BLaER1 (cell line): ENCODE measurements at regions not wholly inside any gene's neighbourhood (a gene's known extent, or its start where the extent isn't known, plus 50 kb on each side); places are given as distances from the start of the nearest gene placed in this dataset.

ENCODE experiments used
- H3K27ac ChIP-seq: shearing (Covaris generic); formaldehyde crosslinking; 2 replicates; pipeline ENCODE4 v1.8.1; 2022
- H3K27me3 ChIP-seq: shearing (Covaris generic); formaldehyde crosslinking; 2 replicates; pipeline ENCODE4 v1.8.1; 2022
- H3K36me3 ChIP-seq: shearing (Covaris generic); formaldehyde crosslinking; 2 replicates; pipeline ENCODE4 v1.8.1; 2022
- H3K4me1 ChIP-seq: shearing (Covaris generic); formaldehyde crosslinking; 2 replicates; pipeline ENCODE4 v1.8.1; 2022
- H3K4me2 ChIP-seq: shearing (Covaris generic); formaldehyde crosslinking; 2 replicates; pipeline ENCODE4 v1.8.1; 2022
- H3K4me3 ChIP-seq: shearing (Covaris generic); formaldehyde crosslinking; 2 replicates; pipeline ENCODE4 v1.8.1; 2022
- H3K9ac ChIP-seq: shearing (Covaris generic); formaldehyde crosslinking; 2 replicates; pipeline ENCODE4 v1.8.1; 2022
- H3K9me3 ChIP-seq: shearing (Covaris generic); formaldehyde crosslinking; 2 replicates; pipeline ENCODE4 v1.8.1; 2022
- H4K20me1 ChIP-seq: shearing (Covaris generic); formaldehyde crosslinking; 2 replicates; pipeline ENCODE4 v1.8.1; 2022
- Cebpa-rat ChIP-seq: shearing (Covaris generic); IDR thresholded peaks from 2 replicates; pipeline ENCODE4 v1.8.1; 2022

- H3K36me3 ChIP-seq = no peaks in the 10 kb centered on the region
- peak overlapping the region; percentile 36 for H3K4me2 ChIP-seq
- H3K27me3 ChIP-seq = no peaks in the 10 kb centered on the region
- no peak overlapping the region for H3K9ac ChIP-seq
- TF ChIP-seq Cebpa-rat = no peak
- no peaks in the 10 kb centered on the region for H3K9me3 ChIP-seq
- peaks cover 16% of the 10 kb centered on the region for H3K4me1 ChIP-seq
- no peaks in the 10 kb centered on the region for H4K20me1 ChIP-seq
- H3K4me3 ChIP-seq = no peak overlapping the region
- H3K27ac ChIP-seq = no peak overlapping the region
These were observed 88.6 kb upstream of the SPRED1 start for GRCh38 chr15:38164061-38164460.

- H3K9ac ChIP-seq = no peak overlapping the region
- peaks cover 21% of the 10 kb centered on the region for H3K4me1 ChIP-seq
- no peaks in the 10 kb centered on the region for H4K20me1 ChIP-seq
- H3K27me3 ChIP-seq = no peaks in the 10 kb centered on the region
- no peaks in the 10 kb centered on the region for H3K36me3 ChIP-seq
- H3K9me3 ChIP-seq = no peaks in the 10 kb centered on the region
- no peak overlapping the region for H3K4me3 ChIP-seq
- H3K27ac ChIP-seq = no peak overlapping the region
- TF ChIP-seq Cebpa-rat = no peak
- H3K4me2 ChIP-seq = peak overlapping the region; percentile 36
These were observed 88.1 kb upstream of the SPRED1 start for GRCh38 chr15:38164507-38164906.

- no peaks in the 10 kb centered on the region for H3K27me3 ChIP-seq
- no peak for TF ChIP-seq Cebpa-rat
- no peaks in the 10 kb centered on the region for H4K20me1 ChIP-seq
- H3K4me3 ChIP-seq = no peak overlapping the region
- H3K4me2 ChIP-seq = peak overlapping the region; percentile 35; the same call in 1 of the 2 replicates
- H3K9me3 ChIP-seq = peaks cover 11% of the 10 kb centered on the region; the same call in 1 of the 2 replicates
- H3K9ac ChIP-seq = no peak overlapping the region
- H3K27ac ChIP-seq = no peak overlapping the region
- H3K4me1 ChIP-seq = peaks cover 23% of the 10 kb centered on the region
- H3K36me3 ChIP-seq = no peaks in the 10 kb centered on the region
These were observed 84.1 kb upstream of the SPRED1 start for GRCh38 chr15:38168467-38169070.

GRCh38 chr15:38171973-38172372 lies 80.7 kb upstream of the SPRED1 start:
- Histone ChIP-seq H3K9me3 (peaks cover 11% of the 10 kb centered on the region; the same call in 1 of the 2 replicates), H4K20me1 (no peaks in the 10 kb centered on the region), H3K9ac (no peak overlapping the region), H3K27me3 (no peaks in the 10 kb centered on the region), H3K4me3 (no peak overlapping the region), H3K4me2 (no peak overlapping the region), H3K36me3 (no peaks in the 10 kb centered on the region), H3K27ac (no peak overlapping the region), H3K4me1 (peaks cover 13% of the 10 kb centered on the region)
- no peak for TF ChIP-seq Cebpa-rat

- Histone ChIP-seq H4K20me1 (no peaks in the 10 kb centered on the region), H3K9ac (no peak overlapping the region), H3K4me2 (no peak overlapping the region), H3K27me3 (no peaks in the 10 kb centered on the region), H3K27ac (no peak overlapping the region), H3K36me3 (no peaks in the 10 kb centered on the region), H3K4me1 (peaks cover 2% of the 10 kb centered on the region), H3K9me3 (peaks cover 11% of the 10 kb centered on the region; the same call in 1 of the 2 replicates), H3K4me3 (no peak overlapping the region)
- no peak for TF ChIP-seq Cebpa-rat
These were observed 77.9 kb upstream of the SPRED1 start for GRCh38 chr15:38174691-38175090.

GRCh38 chr15:38176155-38176554 lies 76.5 kb upstream of the SPRED1 start:
- H3K9me3 ChIP-seq = peaks cover 11% of the 10 kb centered on the region; the same call in 1 of the 2 replicates
- H3K4me2 ChIP-seq = no peak overlapping the region
- H3K9ac ChIP-seq = no peak overlapping the region

GRCh38 chr15:38176691-38177090 lies 75.9 kb upstream of the SPRED1 start:
- no peaks in the 10 kb centered on the region for H4K20me1 ChIP-seq
- no peak for TF ChIP-seq Cebpa-rat
- H3K9me3 ChIP-seq = peaks cover 11% of the 10 kb centered on the region; the same call in 1 of the 2 replicates
- H3K36me3 ChIP-seq = no peaks in the 10 kb centered on the region
- no peak overlapping the region for H3K27ac ChIP-seq
- H3K27me3 ChIP-seq = no peaks in the 10 kb centered on the region
- no peak overlapping the region for H3K4me2 ChIP-seq
- H3K9ac ChIP-seq = no peak overlapping the region
- no peak overlapping the region for H3K4me3 ChIP-seq
- no peaks in the 10 kb centered on the region; the same call in 1 of the 2 replicates for H3K4me1 ChIP-seq

More at GRCh38 chr15:38176155-38176554, 76.5 kb upstream of the SPRED1 start:
- TF ChIP-seq Cebpa-rat = no peak
- Histone ChIP-seq H3K4me1 (no peaks in the 10 kb centered on the region; the same call in 1 of the 2 replicates), H3K36me3 (no peaks in the 10 kb centered on the region), H4K20me1 (no peaks in the 10 kb centered on the region), H3K4me3 (no peak overlapping the region), H3K27me3 (no peaks in the 10 kb centered on the region), H3K27ac (no peak overlapping the region)

GRCh38 chr15:38182900-38183299 lies 69.7 kb upstream of the SPRED1 start:
- Histone ChIP-seq H3K27ac (no peak overlapping the region), H3K4me2 (no peak overlapping the region), H3K4me3 (no peak overlapping the region), H3K36me3 (no peaks in the 10 kb centered on the region), H3K9me3 (no peaks in the 10 kb centered on the region), H4K20me1 (no peaks in the 10 kb centered on the region), H3K4me1 (peaks cover 9% of the 10 kb centered on the region), H3K27me3 (no peaks in the 10 kb centered on the region), H3K9ac (no peak overlapping the region)
- TF ChIP-seq Cebpa-rat = no peak

- Histone ChIP-seq H3K9ac (no peak overlapping the region), H3K27ac (no peak overlapping the region), H3K36me3 (no peaks in the 10 kb centered on the region), H3K4me1 (peaks cover 13% of the 10 kb centered on the region), H3K27me3 (no peaks in the 10 kb centered on the region), H3K4me3 (no peak overlapping the region), H3K9me3 (no peaks in the 10 kb centered on the region), H4K20me1 (no peaks in the 10 kb centered on the region), H3K4me2 (no peak overlapping the region)
- no peak for TF ChIP-seq Cebpa-rat
These were observed 66.1 kb upstream of the SPRED1 start for GRCh38 chr15:38186507-38186906.

GRCh38 chr15:38187630-38188313 lies 64.9 kb upstream of the SPRED1 start:
- H3K27ac ChIP-seq = no peak overlapping the region
- H3K4me3 ChIP-seq = no peak overlapping the region
- H3K9me3 ChIP-seq = no peaks in the 10 kb centered on the region
- H3K4me1 ChIP-seq = peaks cover 13% of the 10 kb centered on the region
- H3K9ac ChIP-seq = no peak overlapping the region
- no peaks in the 10 kb centered on the region for H4K20me1 ChIP-seq
- TF ChIP-seq Cebpa-rat = no peak
- peak overlapping the region; percentile 52 for H3K4me2 ChIP-seq
- no peaks in the 10 kb centered on the region for H3K36me3 ChIP-seq
- H3K27me3 ChIP-seq = no peaks in the 10 kb centered on the region
